ENCODE measurements at regions not wholly inside any gene's neighbourhood (a gene's known extent, or its start where the extent isn't known, plus 50 kb on each side); places are given as distances from the start of the nearest gene placed in this dataset.

- no peak for DNase-seq
Observed at GRCh38 chrX:107502316-107502715, 52.9 kb downstream of the FRMPD3 start.

- peak; percentile 55 for DNase-seq
Observed at GRCh38 chrX:107504006-107504405, 54.6 kb downstream of the FRMPD3 start.

GRCh38 chrX:107505223-107505622 lies 55.8 kb downstream of the FRMPD3 start:
- no peak for DNase-seq

GRCh38 chrX:107506596-107507031 lies 57.2 kb downstream of the FRMPD3 start:
- no peak for DNase-seq

GRCh38 chrX:107507093-107507743 lies 57.8 kb downstream of the FRMPD3 start:
- no peak for DNase-seq

- no peak for DNase-seq
Observed at GRCh38 chrX:107507744-107508117, 58.3 kb downstream of the FRMPD3 start.

GRCh38 chrX:107508925-107509324 lies 59.5 kb downstream of the FRMPD3 start:
- DNase-seq, result no peak

GRCh38 chrX:107514944-107515343 lies 65.5 kb downstream of the FRMPD3 start:
- no peak for DNase-seq

GRCh38 chrX:107521877-107522586 lies 72.6 kb downstream of the FRMPD3 start:
- no peak for DNase-seq

- DNase-seq, result no peak
Observed at GRCh38 chrX:107522901-107523300, 73.4 kb downstream of the FRMPD3 start.

- no peak for DNase-seq
Observed at GRCh38 chrX:107526141-107526540, 76.7 kb downstream of the FRMPD3 start.

- no peak for DNase-seq
Observed at GRCh38 chrX:107530141-107530540, 80.7 kb downstream of the FRMPD3 start.

- no peak for DNase-seq
Observed at GRCh38 chrX:107537815-107538214, 88.4 kb downstream of the FRMPD3 start.

GRCh38 chrX:107541244-107541643 lies 87.1 kb upstream of the PRPS1 start:
- DNase-seq, result no peak

- DNase-seq, result no peak
Observed at GRCh38 chrX:107542040-107542439, 86.3 kb upstream of the PRPS1 start.

GRCh38 chrX:107542500-107542899 lies 85.8 kb upstream of the PRPS1 start:
- DNase-seq, result no peak

GRCh38 chrX:107547621-107548020 lies 80.7 kb upstream of the PRPS1 start:
- DNase-seq, result no peak

- no peak for DNase-seq
Observed at GRCh38 chrX:107548775-107549174, 79.5 kb upstream of the PRPS1 start.

- no peak for DNase-seq
Observed at GRCh38 chrX:107549504-107549903, 78.8 kb upstream of the PRPS1 start.

GRCh38 chrX:107551546-107551945 lies 76.8 kb upstream of the PRPS1 start:
- no peak for DNase-seq

GRCh38 chrX:107552930-107553329 lies 75.4 kb upstream of the PRPS1 start:
- no peak for DNase-seq

- DNase-seq, result no peak
Observed at GRCh38 chrX:107556967-107557366, 71.3 kb upstream of the PRPS1 start.

GRCh38 chrX:107559506-107559905 lies 68.8 kb upstream of the PRPS1 start:
- DNase-seq, result no peak

GRCh38 chrX:107560041-107560440 lies 68.3 kb upstream of the PRPS1 start:
- DNase-seq, result no peak
